ENCODE measurements at regions not wholly inside any gene's neighbourhood (a gene's known extent, or its start where the extent isn't known, plus 50 kb on each side); places are given as distances from the start of the nearest gene placed in this dataset.

- no peak for DNase-seq (ENCODE audit: low read depth, low spot score)
Measured at GRCh38 chr13:75061909-75062308, 420.1 kb downstream of the TBC1D4 start.

GRCh38 chr13:75055296-75055695 is 426.7 kb downstream of the TBC1D4 start:
- no peaks in the 10 kb centered on the region for H4K20me1 ChIP-seq (ENCODE audit: control insufficient read depth, extremely low read depth, insufficient read depth, low read length)
- no peak overlapping the region for H2AFZ ChIP-seq (ENCODE audit: control insufficient read depth, low read length)
- no peaks in the 10 kb centered on the region for H3K79me2 ChIP-seq (ENCODE audit: control insufficient read depth, insufficient read depth, low read length)
- H3K27me3 ChIP-seq (ENCODE audit: control insufficient read depth, extremely low read depth, insufficient read depth, low read length): no peaks in the 10 kb centered on the region
- H3K4me1 ChIP-seq (ENCODE audit: control insufficient read depth, extremely low read depth, insufficient read depth, low read length): no peaks in the 10 kb centered on the region
- H3K4me3 ChIP-seq (ENCODE audit: control insufficient read depth in 2 of 3, extremely low read depth in 1 of 3, insufficient read depth in 2 of 3, low read depth in 1 of 3, low read length in 3 of 3): no peak overlapping the region
- no peak overlapping the region for H3K4me2 ChIP-seq (ENCODE audit: control insufficient read depth, extremely low read depth, insufficient read depth, low read depth, low read length)
- dilution Hi-C loops (cut with MboI; ENCODE audit: extremely low pct_ligation_motif_present, low sequenced_read_pairs): no loop called here
- no peaks in the 10 kb centered on the region for H3K9me3 ChIP-seq (ENCODE audit: control insufficient read depth, low read depth, low read length)
- H3K27ac ChIP-seq (ENCODE audit: control insufficient read depth, insufficient read depth, low read length): no peak overlapping the region
- no peak for TF ChIP-seq CTCF (optimal IDR thresholded peaks at IDR 0.05 in 1 of 3, IDR thresholded peaks at IDR 0.05 in 1 of 3, conservative IDR thresholded peaks at IDR 0.05 in 1 of 3; ENCODE audit: extremely low read depth in 1 of 3, insufficient read depth in 2 of 3, low read length in 3 of 3)
- no peak for TF ChIP-seq EZH2 (IDR thresholded peaks at IDR 0.05; ENCODE audit: low read length)
- no peaks in the 10 kb centered on the region for H3K36me3 ChIP-seq (ENCODE audit: control insufficient read depth in 2 of 2, extremely low read depth in 1 of 2, insufficient read depth in 2 of 2, low read length in 2 of 2)
- DNase-seq (ENCODE audit: low read depth, low spot score) (no peak), FAIRE-seq (no peak)
- no peaks in the 10 kb centered on the region for H3K9me1 ChIP-seq (ENCODE audit: control insufficient read depth, extremely low read depth, insufficient read depth, low read length)
- no peak overlapping the region for H3K9ac ChIP-seq (ENCODE audit: control insufficient read depth, extremely low read depth, insufficient read depth, low read length)

More at GRCh38 chr13:75061909-75062308, 420.1 kb downstream of the TBC1D4 start:
- Histone ChIP-seq H3K4me3 (ENCODE audit: control insufficient read depth in 2 of 3, extremely low read depth in 1 of 3, insufficient read depth in 2 of 3, low read depth in 1 of 3, low read length in 3 of 3) (no peak overlapping the region), H3K27ac (ENCODE audit: control insufficient read depth, insufficient read depth, low read length) (no peak overlapping the region), H3K9me1 (ENCODE audit: control insufficient read depth, extremely low read depth, insufficient read depth, low read length) (no peaks in the 10 kb centered on the region), H3K9me3 (ENCODE audit: control insufficient read depth, low read depth, low read length) (no peaks in the 10 kb centered on the region), H3K36me3 (ENCODE audit: control insufficient read depth in 2 of 2, extremely low read depth in 1 of 2, insufficient read depth in 2 of 2, low read length in 2 of 2) (no peaks in the 10 kb centered on the region), H3K27me3 (ENCODE audit: control insufficient read depth, extremely low read depth, insufficient read depth, low read length) (no peaks in the 10 kb centered on the region), H4K20me1 (ENCODE audit: control insufficient read depth, extremely low read depth, insufficient read depth, low read length) (no peaks in the 10 kb centered on the region), H3K9ac (ENCODE audit: control insufficient read depth, extremely low read depth, insufficient read depth, low read length) (no peak overlapping the region), H3K4me1 (ENCODE audit: control insufficient read depth, extremely low read depth, insufficient read depth, low read length) (no peaks in the 10 kb centered on the region), H3K4me2 (ENCODE audit: control insufficient read depth, extremely low read depth, insufficient read depth, low read depth, low read length) (no peak overlapping the region), H2AFZ (ENCODE audit: control insufficient read depth, low read length) (no peak overlapping the region), H3K79me2 (ENCODE audit: control insufficient read depth, insufficient read depth, low read length) (no peaks in the 10 kb centered on the region)
- FAIRE-seq: no peak
- dilution Hi-C loops (cut with MboI; ENCODE audit: extremely low pct_ligation_motif_present, low sequenced_read_pairs): no loop called here
- TF ChIP-seq EZH2 (IDR thresholded peaks at IDR 0.05; ENCODE audit: low read length): no peak
- no peak for TF ChIP-seq CTCF (optimal IDR thresholded peaks at IDR 0.05 in 1 of 3, IDR thresholded peaks at IDR 0.05 in 1 of 3, conservative IDR thresholded peaks at IDR 0.05 in 1 of 3; ENCODE audit: extremely low read depth in 1 of 3, insufficient read depth in 2 of 3, low read length in 3 of 3)
